ENCODE measurements at regions not wholly inside any gene's neighbourhood (a gene's known extent, or its start where the extent isn't known, plus 50 kb on each side); places are given as distances from the start of the nearest gene placed in this dataset.

GRCh38 chr6:96276305-96276704, 245.3 kb upstream of the UFL1 start:
- no peak for TF ChIP-seq CTCF (IDR thresholded peaks at IDR 0.05; ENCODE audit: partially characterized antibody, unreplicated experiment)
- no peak for DNase-seq

GRCh38 chr6:96276856-96277255, 244.8 kb upstream of the UFL1 start:
- Mint-ChIP-seq H3K27me3 (ENCODE audit: unreplicated experiment) (peaks cover 3% of the 10 kb centered on the region), H3K9me3 (ENCODE audit: unreplicated experiment) (peaks cover 4% of the 10 kb centered on the region), H3K36me3 (ENCODE audit: unreplicated experiment) (peaks cover 12% of the 10 kb centered on the region), H3K27ac (ENCODE audit: unreplicated experiment) (no peak overlapping the region), H3K4me1 (ENCODE audit: low read depth, unreplicated experiment) (peaks cover 3% of the 10 kb centered on the region), H3K4me3 (ENCODE audit: unreplicated experiment) (no peak overlapping the region)
- TF ChIP-seq CTCF (IDR thresholded peaks at IDR 0.05; ENCODE audit: partially characterized antibody, unreplicated experiment): no peak
- no peak for DNase-seq

More at GRCh38 chr6:96276305-96276704, 245.3 kb upstream of the UFL1 start:
- Mint-ChIP-seq H3K27ac (ENCODE audit: unreplicated experiment) (no peak overlapping the region), H3K27me3 (ENCODE audit: unreplicated experiment) (peaks cover 3% of the 10 kb centered on the region), H3K36me3 (ENCODE audit: unreplicated experiment) (peaks cover 12% of the 10 kb centered on the region), H3K4me1 (ENCODE audit: low read depth, unreplicated experiment) (peaks cover 3% of the 10 kb centered on the region), H3K9me3 (ENCODE audit: unreplicated experiment) (peaks cover 4% of the 10 kb centered on the region), H3K4me3 (ENCODE audit: unreplicated experiment) (no peak overlapping the region)

DNA sequence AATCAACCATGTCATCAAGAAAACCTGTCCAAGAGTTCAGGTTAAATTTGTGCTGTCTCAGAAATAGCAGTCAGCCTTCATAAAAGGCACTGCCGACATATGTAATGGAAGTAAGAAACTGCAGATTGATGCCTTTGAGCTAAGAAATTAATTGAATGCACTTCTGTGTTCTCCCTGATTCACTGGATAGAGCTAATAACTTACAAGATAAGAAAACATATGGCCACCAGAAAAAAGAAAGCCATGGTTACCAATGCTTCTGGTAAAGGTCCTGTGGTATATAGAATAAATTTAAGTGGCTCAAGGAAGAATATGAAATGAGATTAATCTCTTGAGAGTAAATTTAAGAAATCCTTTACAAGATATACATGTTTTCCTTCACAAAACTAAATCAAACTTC, 242.5 kb upstream of the UFL1 start:
- H3K4me3 Mint-ChIP-seq (ENCODE audit: unreplicated experiment): no peak overlapping the region
- DNase-seq: no peak
- no peak overlapping the region for H3K27ac Mint-ChIP-seq (ENCODE audit: unreplicated experiment)
- no peaks in the 10 kb centered on the region for H3K9me3 Mint-ChIP-seq (ENCODE audit: unreplicated experiment)
- peaks cover 3% of the 10 kb centered on the region for H3K27me3 Mint-ChIP-seq (ENCODE audit: unreplicated experiment)
- no peaks in the 10 kb centered on the region for H3K36me3 Mint-ChIP-seq (ENCODE audit: unreplicated experiment)
- TF ChIP-seq CTCF (IDR thresholded peaks at IDR 0.05; ENCODE audit: partially characterized antibody, unreplicated experiment): no peak
- peaks cover 3% of the 10 kb centered on the region for H3K4me1 Mint-ChIP-seq (ENCODE audit: low read depth, unreplicated experiment)

GRCh38 chr6:96286503-96286902, 235.1 kb upstream of the UFL1 start:
- H3K36me3 Mint-ChIP-seq (ENCODE audit: unreplicated experiment): peaks cover 4% of the 10 kb centered on the region
- H3K4me3 Mint-ChIP-seq (ENCODE audit: unreplicated experiment): no peak overlapping the region
- no peak overlapping the region for H3K27ac Mint-ChIP-seq (ENCODE audit: unreplicated experiment)
- H3K4me1 Mint-ChIP-seq (ENCODE audit: low read depth, unreplicated experiment): peaks cover 4% of the 10 kb centered on the region
- DNase-seq: no peak
- H3K27me3 Mint-ChIP-seq (ENCODE audit: unreplicated experiment): no peaks in the 10 kb centered on the region
- no peak for TF ChIP-seq CTCF (IDR thresholded peaks at IDR 0.05; ENCODE audit: partially characterized antibody, unreplicated experiment)
- H3K9me3 Mint-ChIP-seq (ENCODE audit: unreplicated experiment): no peaks in the 10 kb centered on the region

DNA sequence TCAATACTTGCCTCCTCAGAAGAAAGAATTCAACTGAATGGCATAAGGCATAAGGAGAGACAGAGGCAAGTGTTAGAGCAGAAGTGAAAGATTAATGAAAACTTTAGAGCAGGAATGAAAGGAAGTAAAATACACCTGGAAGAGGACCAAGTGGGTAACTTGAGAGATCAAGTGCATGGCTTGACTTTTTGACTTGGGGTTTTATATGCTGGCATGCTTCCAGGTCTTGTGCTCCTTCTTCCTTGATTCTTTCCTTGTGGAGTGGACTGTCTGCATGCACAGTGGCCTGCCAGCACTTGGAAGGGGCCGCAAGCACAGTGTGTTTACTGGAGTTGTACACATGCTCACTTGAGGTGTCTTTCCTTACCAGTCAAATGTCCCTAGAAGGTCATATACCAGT, 222.1 kb upstream of the UFL1 start:
- no peak for DNase-seq
- H3K27ac Mint-ChIP-seq (ENCODE audit: unreplicated experiment): no peak overlapping the region
- H3K36me3 Mint-ChIP-seq (ENCODE audit: unreplicated experiment): peaks cover under 1% of the 10 kb centered on the region
- peaks cover 1% of the 10 kb centered on the region for H3K9me3 Mint-ChIP-seq (ENCODE audit: unreplicated experiment)
- H3K4me1 Mint-ChIP-seq (ENCODE audit: low read depth, unreplicated experiment): peaks cover 3% of the 10 kb centered on the region
- H3K27me3 Mint-ChIP-seq (ENCODE audit: unreplicated experiment): no peaks in the 10 kb centered on the region
- no peak for TF ChIP-seq CTCF (IDR thresholded peaks at IDR 0.05; ENCODE audit: partially characterized antibody, unreplicated experiment)
- H3K4me3 Mint-ChIP-seq (ENCODE audit: unreplicated experiment): no peak overlapping the region
